WTC11 (cell line): ENCODE measurements at regions not wholly inside any gene's neighbourhood (a gene's known extent, or its start where the extent isn't known, plus 50 kb on each side); places are given as distances from the start of the nearest gene placed in this dataset.

Experiments used
- E2F4 ChIP-seq: sonication (generic); formaldehyde crosslinking; IDR thresholded peaks from 2 replicates; pipeline ENCODE4 v1.8.1; 2022; ENCODE audit warnings: low read depth, mild to moderate bottlenecking, moderate library complexity, missing genetic modification reagents, borderline replicate concordance
- JUN ChIP-seq: sonication (generic); formaldehyde crosslinking; IDR thresholded peaks from 2 replicates; pipeline ENCODE4 v1.8.0; 2023; ENCODE audit warnings: mild to moderate bottlenecking, missing genetic modification reagents
- MAX ChIP-seq: sonication (generic); formaldehyde crosslinking; IDR thresholded peaks from 2 replicates; pipeline ENCODE4 v1.8.0; 2022; ENCODE audit warnings: mild to moderate bottlenecking, missing genetic modification reagents
- NFYB ChIP-seq: sonication (generic); formaldehyde crosslinking; conservative IDR thresholded peaks from 2 replicates; pipeline ENCODE4 v1.8.0; 2022; ENCODE audit warnings: low read depth, missing genetic modification reagents
- SP1 ChIP-seq: sonication (generic); formaldehyde crosslinking; conservative IDR thresholded peaks from 2 replicates; pipeline ENCODE4 v1.8.1; 2022; ENCODE audit warnings: missing genetic modification reagents
- ZNF281 ChIP-seq: sonication (generic); formaldehyde crosslinking; IDR thresholded peaks from 2 replicates; pipeline ENCODE4 v1.8.0; 2023; ENCODE audit warnings: mild to moderate bottlenecking, missing genetic modification reagents
- ZSCAN18 ChIP-seq: fragments of 250-450 bp; sonication (Bioruptor Pico); IDR thresholded peaks from 2 replicates; pipeline ENCODE4 v2.1.2; 2022; ENCODE audit warnings: mild to moderate bottlenecking, moderate library complexity
- TF ChIP-seq, protein P1 (sequence below): sonication (generic); formaldehyde crosslinking; IDR thresholded peaks from 2 replicates; pipeline ENCODE4 v1.8.0; 2023; ENCODE audit warnings: missing genetic modification reagents
- TF ChIP-seq, protein P2 (sequence below): fragments of 200-600 bp; IDR thresholded peaks from 2 replicates; pipeline ENCODE4 v1.8.0; 2022; ENCODE audit warnings: antibody characterized with exemption
- TF ChIP-seq, protein P3 (sequence below): sonication (generic); formaldehyde crosslinking; conservative IDR thresholded peaks from 2 replicates; pipeline ENCODE4 v1.8.1; 2023; ENCODE audit warnings: mild to moderate bottlenecking, low read depth, missing genetic modification reagents, moderate library complexity

DNA sequence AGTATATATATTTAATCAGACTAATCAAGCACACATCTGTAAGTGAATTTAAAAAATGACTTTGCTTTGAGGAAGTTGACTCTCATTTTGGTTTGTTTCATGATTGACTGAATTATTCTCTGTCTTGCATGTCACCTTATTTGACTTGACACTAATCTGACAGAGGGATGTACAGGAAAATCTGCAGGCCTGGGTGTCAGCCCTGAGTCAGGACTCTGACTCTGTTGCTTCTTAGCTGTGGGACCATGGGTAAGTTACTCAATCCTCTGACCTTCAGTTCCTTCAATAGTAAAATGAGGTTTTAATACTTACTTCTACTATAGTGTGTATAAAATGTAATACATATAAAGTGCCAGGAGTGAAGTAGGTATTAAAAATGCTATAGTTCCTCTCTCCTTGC is 415.9 kb downstream of the ARHGEF28 start:
- TF ChIP-seq NFYB (CRISPR knock-in tag), result no peak
- TF ChIP-seq, protein P1, sequence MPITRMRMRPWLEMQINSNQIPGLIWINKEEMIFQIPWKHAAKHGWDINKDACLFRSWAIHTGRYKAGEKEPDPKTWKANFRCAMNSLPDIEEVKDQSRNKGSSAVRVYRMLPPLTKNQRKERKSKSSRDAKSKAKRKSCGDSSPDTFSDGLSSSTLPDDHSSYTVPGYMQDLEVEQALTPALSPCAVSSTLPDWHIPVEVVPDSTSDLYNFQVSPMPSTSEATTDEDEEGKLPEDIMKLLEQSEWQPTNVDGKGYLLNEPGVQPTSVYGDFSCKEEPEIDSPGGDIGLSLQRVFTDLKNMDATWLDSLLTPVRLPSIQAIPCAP, result no peak
- TF ChIP-seq, protein P2, sequence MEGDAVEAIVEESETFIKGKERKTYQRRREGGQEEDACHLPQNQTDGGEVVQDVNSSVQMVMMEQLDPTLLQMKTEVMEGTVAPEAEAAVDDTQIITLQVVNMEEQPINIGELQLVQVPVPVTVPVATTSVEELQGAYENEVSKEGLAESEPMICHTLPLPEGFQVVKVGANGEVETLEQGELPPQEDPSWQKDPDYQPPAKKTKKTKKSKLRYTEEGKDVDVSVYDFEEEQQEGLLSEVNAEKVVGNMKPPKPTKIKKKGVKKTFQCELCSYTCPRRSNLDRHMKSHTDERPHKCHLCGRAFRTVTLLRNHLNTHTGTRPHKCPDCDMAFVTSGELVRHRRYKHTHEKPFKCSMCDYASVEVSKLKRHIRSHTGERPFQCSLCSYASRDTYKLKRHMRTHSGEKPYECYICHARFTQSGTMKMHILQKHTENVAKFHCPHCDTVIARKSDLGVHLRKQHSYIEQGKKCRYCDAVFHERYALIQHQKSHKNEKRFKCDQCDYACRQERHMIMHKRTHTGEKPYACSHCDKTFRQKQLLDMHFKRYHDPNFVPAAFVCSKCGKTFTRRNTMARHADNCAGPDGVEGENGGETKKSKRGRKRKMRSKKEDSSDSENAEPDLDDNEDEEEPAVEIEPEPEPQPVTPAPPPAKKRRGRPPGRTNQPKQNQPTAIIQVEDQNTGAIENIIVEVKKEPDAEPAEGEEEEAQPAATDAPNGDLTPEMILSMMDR, result no peak
- TF ChIP-seq MAX, result no peak
- TF ChIP-seq JUN (CRISPR knock-in tag), result no peak
- no peak for TF ChIP-seq ZSCAN18
- TF ChIP-seq, protein P3, sequence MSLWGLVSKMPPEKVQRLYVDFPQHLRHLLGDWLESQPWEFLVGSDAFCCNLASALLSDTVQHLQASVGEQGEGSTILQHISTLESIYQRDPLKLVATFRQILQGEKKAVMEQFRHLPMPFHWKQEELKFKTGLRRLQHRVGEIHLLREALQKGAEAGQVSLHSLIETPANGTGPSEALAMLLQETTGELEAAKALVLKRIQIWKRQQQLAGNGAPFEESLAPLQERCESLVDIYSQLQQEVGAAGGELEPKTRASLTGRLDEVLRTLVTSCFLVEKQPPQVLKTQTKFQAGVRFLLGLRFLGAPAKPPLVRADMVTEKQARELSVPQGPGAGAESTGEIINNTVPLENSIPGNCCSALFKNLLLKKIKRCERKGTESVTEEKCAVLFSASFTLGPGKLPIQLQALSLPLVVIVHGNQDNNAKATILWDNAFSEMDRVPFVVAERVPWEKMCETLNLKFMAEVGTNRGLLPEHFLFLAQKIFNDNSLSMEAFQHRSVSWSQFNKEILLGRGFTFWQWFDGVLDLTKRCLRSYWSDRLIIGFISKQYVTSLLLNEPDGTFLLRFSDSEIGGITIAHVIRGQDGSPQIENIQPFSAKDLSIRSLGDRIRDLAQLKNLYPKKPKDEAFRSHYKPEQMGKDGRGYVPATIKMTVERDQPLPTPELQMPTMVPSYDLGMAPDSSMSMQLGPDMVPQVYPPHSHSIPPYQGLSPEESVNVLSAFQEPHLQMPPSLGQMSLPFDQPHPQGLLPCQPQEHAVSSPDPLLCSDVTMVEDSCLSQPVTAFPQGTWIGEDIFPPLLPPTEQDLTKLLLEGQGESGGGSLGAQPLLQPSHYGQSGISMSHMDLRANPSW (CRISPR knock-in tag), result no peak
- TF ChIP-seq ZNF281 (CRISPR knock-in tag), result no peak
- no peak for TF ChIP-seq SP1 (CRISPR knock-in tag)
- no peak for TF ChIP-seq E2F4 (CRISPR knock-in tag)
